ENCODE measurements at regions not wholly inside any gene's neighbourhood (a gene's known extent, or its start where the extent isn't known, plus 50 kb on each side); places are given as distances from the start of the nearest gene placed in this dataset.

- no peak overlapping the region for H2AK5ac ChIP-seq (ENCODE audit: low read length)
- H4K91ac ChIP-seq (ENCODE audit: low read depth, low read length) = no peak overlapping the region
- H2BK12ac ChIP-seq (ENCODE audit: low read length) = no peak overlapping the region
- no peak overlapping the region for H3K27ac ChIP-seq (ENCODE audit: low read depth, low read length)
- WGBS (ENCODE audit: extremely low coverage, insufficient coverage, insufficient read length) = no CpG with 5 or more reads among the region's 3 CpGs
- H2AFZ ChIP-seq (ENCODE audit: insufficient read depth, low read length, poor library complexity) = no peak overlapping the region
- no peaks in the 10 kb centered on the region for H3K79me2 ChIP-seq (ENCODE audit: control insufficient read depth, insufficient read depth, low read length, poor library complexity)
- no peak overlapping the region for H3K4ac ChIP-seq (ENCODE audit: low read depth, low read length)
- H3K18ac ChIP-seq (ENCODE audit: low read length) = no peak overlapping the region
- H4K8ac ChIP-seq (ENCODE audit: low read depth, low read length) = no peak overlapping the region
- H2BK5ac ChIP-seq (ENCODE audit: low read depth, low read length, poor library complexity) = no peak overlapping the region
- no peaks in the 10 kb centered on the region for H3K9me3 ChIP-seq (ENCODE audit: insufficient read depth, low read depth, low read length)
- no peaks in the 10 kb centered on the region for H3K36me3 ChIP-seq (ENCODE audit: control insufficient read depth in 1 of 2, insufficient read depth in 2 of 2, low read length in 2 of 2)
- H3K4me1 ChIP-seq (ENCODE audit: control insufficient read depth in 1 of 2, insufficient read depth in 2 of 2, low read length in 2 of 2) = no peaks in the 10 kb centered on the region
- H3K23ac ChIP-seq (ENCODE audit: low read length) = no peak overlapping the region
- H3K9ac ChIP-seq (ENCODE audit: low read length) = no peak overlapping the region
- no peaks in the 10 kb centered on the region for H3K27me3 ChIP-seq (ENCODE audit: insufficient read depth, low read length)
- no peak overlapping the region for H2BK120ac ChIP-seq (ENCODE audit: insufficient read depth, low read length, poor library complexity)
- no peak overlapping the region for H3K14ac ChIP-seq (ENCODE audit: low read length)
- DNase-seq = no peak
- no peak overlapping the region for H3K4me3 ChIP-seq (ENCODE audit: low read depth, low read length)
- no peaks in the 10 kb centered on the region for H3K79me1 ChIP-seq (ENCODE audit: low read length)
- no peak overlapping the region for H4K12ac ChIP-seq (ENCODE audit: low read depth, low read length)
- H3K4me2 ChIP-seq (ENCODE audit: low read length) = no peak overlapping the region
Measured at GRCh38 chr4:180219080-180219479, 2024.1 kb upstream of the TENM3 start.

GRCh38 chr4:180225977-180226376 lies 2017.2 kb upstream of the TENM3 start:
- Histone ChIP-seq H2BK5ac (ENCODE audit: low read depth, low read length, poor library complexity) (no peak overlapping the region), H3K4me1 (ENCODE audit: control insufficient read depth in 1 of 2, insufficient read depth in 2 of 2, low read length in 2 of 2) (no peaks in the 10 kb centered on the region), H2BK120ac (ENCODE audit: insufficient read depth, low read length, poor library complexity) (no peak overlapping the region), H4K12ac (ENCODE audit: low read depth, low read length) (no peak overlapping the region), H3K4ac (ENCODE audit: low read depth, low read length) (no peak overlapping the region), H4K8ac (ENCODE audit: low read depth, low read length) (no peak overlapping the region), H4K91ac (ENCODE audit: low read depth, low read length) (no peak overlapping the region), H3K4me3 (ENCODE audit: low read depth, low read length) (no peak overlapping the region), H2AFZ (ENCODE audit: insufficient read depth, low read length, poor library complexity) (no peak overlapping the region), H3K4me2 (ENCODE audit: low read length) (no peak overlapping the region), H2AK5ac (ENCODE audit: low read length) (no peak overlapping the region), H3K36me3 (ENCODE audit: control insufficient read depth in 1 of 2, insufficient read depth in 2 of 2, low read length in 2 of 2) (no peaks in the 10 kb centered on the region), H3K23ac (ENCODE audit: low read length) (no peak overlapping the region), H3K27ac (ENCODE audit: low read depth, low read length) (no peak overlapping the region), H3K79me1 (ENCODE audit: low read length) (no peaks in the 10 kb centered on the region), H3K79me2 (ENCODE audit: control insufficient read depth, insufficient read depth, low read length, poor library complexity) (no peaks in the 10 kb centered on the region), H3K9ac (ENCODE audit: low read length) (no peak overlapping the region), H3K27me3 (ENCODE audit: insufficient read depth, low read length) (no peaks in the 10 kb centered on the region), H2BK12ac (ENCODE audit: low read length) (no peak overlapping the region), H3K14ac (ENCODE audit: low read length) (no peak overlapping the region), H3K18ac (ENCODE audit: low read length) (no peak overlapping the region), H3K9me3 (ENCODE audit: insufficient read depth, low read depth, low read length) (peaks cover 1% of the 10 kb centered on the region)
- no CpG with 5 or more reads among the region's 1 CpG for WGBS (ENCODE audit: extremely low coverage, insufficient coverage, insufficient read length)
- DNase-seq = no peak

GRCh38 chr4:180234730-180235129 lies 2008.5 kb upstream of the TENM3 start:
- no peak overlapping the region for H3K27ac ChIP-seq (ENCODE audit: low read depth, low read length)
- H2BK5ac ChIP-seq (ENCODE audit: low read depth, low read length, poor library complexity) = no peak overlapping the region
- H3K4ac ChIP-seq (ENCODE audit: low read depth, low read length) = no peak overlapping the region
- no peak overlapping the region for H4K8ac ChIP-seq (ENCODE audit: low read depth, low read length)
- H3K14ac ChIP-seq (ENCODE audit: low read length) = no peak overlapping the region
- H3K9me3 ChIP-seq (ENCODE audit: insufficient read depth, low read depth, low read length) = no peaks in the 10 kb centered on the region
- H3K9ac ChIP-seq (ENCODE audit: low read length) = no peak overlapping the region
- no peak overlapping the region for H3K18ac ChIP-seq (ENCODE audit: low read length)
- no peaks in the 10 kb centered on the region for H3K4me1 ChIP-seq (ENCODE audit: control insufficient read depth in 1 of 2, insufficient read depth in 2 of 2, low read length in 2 of 2)
- H3K4me2 ChIP-seq (ENCODE audit: low read length) = no peak overlapping the region
- no peak for DNase-seq
- H2AK5ac ChIP-seq (ENCODE audit: low read length) = no peak overlapping the region
- no peak overlapping the region for H2AFZ ChIP-seq (ENCODE audit: insufficient read depth, low read length, poor library complexity)
- H3K79me1 ChIP-seq (ENCODE audit: low read length) = no peaks in the 10 kb centered on the region
- H3K27me3 ChIP-seq (ENCODE audit: insufficient read depth, low read length) = no peaks in the 10 kb centered on the region
- H4K12ac ChIP-seq (ENCODE audit: low read depth, low read length) = no peak overlapping the region
- no peaks in the 10 kb centered on the region for H3K79me2 ChIP-seq (ENCODE audit: control insufficient read depth, insufficient read depth, low read length, poor library complexity)
- no peak overlapping the region for H4K91ac ChIP-seq (ENCODE audit: low read depth, low read length)
- H3K23ac ChIP-seq (ENCODE audit: low read length) = no peak overlapping the region
- no peak overlapping the region for H3K4me3 ChIP-seq (ENCODE audit: low read depth, low read length)
- H3K36me3 ChIP-seq (ENCODE audit: control insufficient read depth in 1 of 2, insufficient read depth in 2 of 2, low read length in 2 of 2) = no peaks in the 10 kb centered on the region
- no CpG with 5 or more reads among the region's 3 CpGs for WGBS (ENCODE audit: extremely low coverage, insufficient coverage, insufficient read length)
- H2BK120ac ChIP-seq (ENCODE audit: insufficient read depth, low read length, poor library complexity) = no peak overlapping the region
- no peak overlapping the region for H2BK12ac ChIP-seq (ENCODE audit: low read length)

- H4K8ac ChIP-seq (ENCODE audit: low read depth, low read length) = no peak overlapping the region
- H3K27me3 ChIP-seq (ENCODE audit: insufficient read depth, low read length) = no peaks in the 10 kb centered on the region
- no peaks in the 10 kb centered on the region for H3K9me3 ChIP-seq (ENCODE audit: insufficient read depth, low read depth, low read length)
- no peak overlapping the region for H2AFZ ChIP-seq (ENCODE audit: insufficient read depth, low read length, poor library complexity)
- H3K14ac ChIP-seq (ENCODE audit: low read length) = no peak overlapping the region
- H3K9ac ChIP-seq (ENCODE audit: low read length) = no peak overlapping the region
- no peak overlapping the region for H2BK5ac ChIP-seq (ENCODE audit: low read depth, low read length, poor library complexity)
- DNase-seq = no peak
- H4K91ac ChIP-seq (ENCODE audit: low read depth, low read length) = no peak overlapping the region
- H3K4me1 ChIP-seq (ENCODE audit: control insufficient read depth in 1 of 2, insufficient read depth in 2 of 2, low read length in 2 of 2) = no peaks in the 10 kb centered on the region
- H2AK5ac ChIP-seq (ENCODE audit: low read length) = no peak overlapping the region
- H3K36me3 ChIP-seq (ENCODE audit: control insufficient read depth in 1 of 2, insufficient read depth in 2 of 2, low read length in 2 of 2) = no peaks in the 10 kb centered on the region
- H3K79me1 ChIP-seq (ENCODE audit: low read length) = no peaks in the 10 kb centered on the region
- H2BK12ac ChIP-seq (ENCODE audit: low read length) = no peak overlapping the region
- H3K23ac ChIP-seq (ENCODE audit: low read length) = no peak overlapping the region
- no peak overlapping the region for H3K4ac ChIP-seq (ENCODE audit: low read depth, low read length)
- no peak overlapping the region for H3K27ac ChIP-seq (ENCODE audit: low read depth, low read length)
- no peak overlapping the region for H4K12ac ChIP-seq (ENCODE audit: low read depth, low read length)
- H3K18ac ChIP-seq (ENCODE audit: low read length) = no peak overlapping the region
- WGBS (ENCODE audit: extremely low coverage, insufficient coverage, insufficient read length) = no CpG with 5 or more reads among the region's 2 CpGs
- no peak overlapping the region for H3K4me2 ChIP-seq (ENCODE audit: low read length)
- no peaks in the 10 kb centered on the region for H3K79me2 ChIP-seq (ENCODE audit: control insufficient read depth, insufficient read depth, low read length, poor library complexity)
- no peak overlapping the region for H3K4me3 ChIP-seq (ENCODE audit: low read depth, low read length)
- no peak overlapping the region for H2BK120ac ChIP-seq (ENCODE audit: insufficient read depth, low read length, poor library complexity)
Measured at GRCh38 chr4:180240670-180241069, 2002.5 kb upstream of the TENM3 start.
